Fibroblast of the aortic adventitia (primary cell): ENCODE measurements at regions not wholly inside any gene's neighbourhood (a gene's known extent, or its start where the extent isn't known, plus 50 kb on each side); places are given as distances from the start of the nearest gene placed in this dataset.

Experiments
- DNase-seq: peaks from one replicate; pipeline ENCODE4 v3.0.0-alpha.2; 2010; ENCODE audit warnings: low read depth
- H3K4me3 ChIP-seq: 2 replicates; pipeline ENCODE4 v1.5.1; 2011; ENCODE audit warnings: low read depth, mild to moderate bottlenecking, control low read depth, low read length, moderate library complexity
- CTCF ChIP-seq: IDR thresholded peaks from 2 replicates; pipeline ENCODE4 v1.5.1; 2011; ENCODE audit warnings: mild to moderate bottlenecking, low read length, control low read depth, inconsistent platforms; ENCODE audit not compliant: insufficient read depth

- peak; percentile 57 for TF ChIP-seq CTCF
- DNase-seq, result peak; percentile 98
- H3K4me3 ChIP-seq, result peak overlapping the region; percentile 58
These were observed 224.1 kb upstream of the TPRG1 start for GRCh38 chr3:188947401-188948280.

DNA sequence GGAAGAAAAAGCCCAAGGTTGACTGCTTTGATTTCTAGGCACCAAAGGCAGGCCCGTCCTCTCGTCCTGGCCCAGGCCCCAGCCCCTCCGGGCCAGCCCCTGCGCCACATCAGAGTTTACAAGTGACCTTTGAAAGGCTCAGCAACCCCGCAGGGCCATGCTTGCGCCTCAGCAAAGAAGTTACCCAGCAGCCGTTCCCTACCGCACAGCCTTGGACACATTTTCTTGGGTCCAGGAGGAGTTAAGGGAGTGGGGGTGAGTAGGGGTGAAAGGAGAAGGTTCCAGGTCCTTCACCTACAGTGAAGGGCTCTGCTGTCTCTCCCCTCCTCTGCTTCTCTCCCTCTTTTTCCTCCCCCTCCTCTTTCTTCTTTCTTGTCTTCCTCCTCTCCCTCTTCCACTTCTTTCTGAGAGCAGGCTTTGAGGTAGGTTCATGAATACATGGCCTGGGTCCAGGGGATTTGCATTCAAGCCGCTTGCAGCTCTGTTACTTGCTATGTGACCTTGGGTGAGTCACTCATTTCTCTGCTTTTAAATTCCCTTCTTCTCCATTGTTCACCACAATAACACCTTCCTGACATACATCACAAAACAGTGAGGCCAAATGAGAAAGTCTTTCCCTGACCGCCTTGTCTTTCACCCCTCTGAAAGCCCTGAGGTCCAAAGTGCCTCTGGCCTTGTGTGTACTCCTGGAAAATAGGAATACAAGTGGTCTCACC, 223.3 kb upstream of the TPRG1 start:
- peak; percentile 93 for DNase-seq
- peak overlapping the region; percentile 34 for H3K4me3 ChIP-seq
- TF ChIP-seq CTCF, result no peak

DNA sequence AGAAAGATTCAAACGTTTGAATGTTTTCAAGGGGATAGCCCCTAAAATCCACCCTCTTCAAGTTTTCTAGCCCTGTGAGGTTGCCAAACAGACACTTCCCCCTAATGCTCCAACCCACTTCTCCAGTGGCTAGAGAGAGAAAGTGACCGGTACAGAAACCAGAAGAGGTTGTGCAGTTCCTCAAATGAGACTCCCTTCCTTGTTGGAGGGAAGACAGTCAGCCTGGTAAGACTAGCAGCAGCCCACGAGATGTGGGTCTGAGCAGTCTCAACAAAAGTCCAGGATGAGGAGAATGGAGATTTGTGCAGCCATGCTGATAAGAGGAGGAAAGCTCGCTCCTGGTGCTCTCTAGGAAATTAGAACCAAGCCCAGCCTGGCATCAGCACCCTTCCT, 222.8 kb upstream of the TPRG1 start:
- no peak for DNase-seq
- no peak overlapping the region for H3K4me3 ChIP-seq
- TF ChIP-seq CTCF, result no peak

- no peak overlapping the region for H3K4me3 ChIP-seq
- no peak for DNase-seq
- TF ChIP-seq CTCF, result no peak
These were observed 222.3 kb upstream of the TPRG1 start for GRCh38 chr3:188949456-188949855.

- DNase-seq, result no peak
- H3K4me3 ChIP-seq, result no peak overlapping the region
- TF ChIP-seq CTCF, result no peak
These were observed 221.8 kb upstream of the TPRG1 start for GRCh38 chr3:188949996-188950395.

DNA sequence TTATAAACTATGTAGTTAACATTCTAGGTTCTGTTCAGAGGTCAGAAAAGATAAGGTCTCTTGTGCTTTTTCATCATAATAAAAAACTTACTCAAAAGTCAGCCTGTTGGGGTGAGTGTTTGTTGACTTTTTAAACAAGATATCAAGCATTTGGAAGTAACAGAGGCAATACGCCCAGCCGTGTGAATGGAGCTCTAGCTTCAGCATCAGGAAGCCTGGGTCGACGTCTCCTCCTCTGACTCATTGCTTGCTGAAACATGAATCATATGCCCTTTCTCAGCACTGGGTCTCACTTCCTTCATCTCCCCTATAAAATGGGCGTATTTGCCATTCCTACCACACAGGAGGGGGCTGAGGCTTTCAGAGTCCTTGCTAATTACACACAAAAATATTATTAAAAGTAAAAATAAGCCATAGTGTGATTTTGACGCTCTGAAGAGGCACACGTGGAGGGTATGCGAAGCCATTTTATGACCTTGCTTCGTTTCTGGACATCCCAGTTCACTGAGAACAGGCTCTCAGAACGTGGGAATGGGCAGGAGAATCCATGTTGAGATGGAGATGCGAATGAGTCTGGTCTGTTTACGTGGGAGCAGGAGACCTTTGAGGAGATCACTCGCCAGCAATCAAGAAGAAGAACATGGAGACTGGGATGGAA, 220.8 kb upstream of the TPRG1 start:
- H3K4me3 ChIP-seq, result no peak overlapping the region
- no peak for TF ChIP-seq CTCF

More for the DNA sequence above, 220.8 kb upstream of the TPRG1 start:
- DNase-seq, result peak; percentile 99
